HG02610 (cell line): ENCODE measurements at regions not wholly inside any gene's neighbourhood (a gene's known extent, or its start where the extent isn't known, plus 50 kb on each side); places are given as distances from the start of the nearest gene placed in this dataset.
A peak's percentile ranks its signal among the peaks of the same experiment; 100 is the strongest.
"Not testable (repeated sequence)": the region's sequence is repeated elsewhere in the genome, so short reads cannot be mapped to it uniquely, and the experiment has no call there.

Source experiments
- ATAC-seq: cut with Tn5 transposase; IDR thresholded peaks from one replicate; pipeline ENCODE4 v1.9.1; 2021; ENCODE audit warnings: mild to moderate bottlenecking, moderate library complexity; ENCODE audit not compliant: unreplicated experiment

GRCh38 chrX:112577146-112577545 lies 102.6 kb downstream of the LHFPL1 start:
- ATAC-seq = no peak

GRCh38 chrX:112571388-112571787 lies 108.3 kb downstream of the LHFPL1 start:
- ATAC-seq = peak; percentile 72

GRCh38 chrX:112555831-112556230 lies 123.9 kb downstream of the LHFPL1 start:
- no peak for ATAC-seq

- ATAC-seq = no peak
Measured at GRCh38 chrX:112545051-112545450, 134.7 kb downstream of the LHFPL1 start.

GRCh38 chrX:112536544-112536943 lies 143.2 kb downstream of the LHFPL1 start:
- no peak for ATAC-seq

- ATAC-seq = no peak
Measured at GRCh38 chrX:112527903-112528302, 151.8 kb downstream of the LHFPL1 start.

GRCh38 chrX:112521676-112522075 lies 158.1 kb downstream of the LHFPL1 start:
- no peak for ATAC-seq

GRCh38 chrX:112520124-112520523 lies 159.6 kb downstream of the LHFPL1 start:
- no peak for ATAC-seq

GRCh38 chrX:112513154-112513553 lies 166.6 kb downstream of the LHFPL1 start:
- no peak for ATAC-seq

- no peak for ATAC-seq
Measured at GRCh38 chrX:112512509-112512908, 167.2 kb downstream of the LHFPL1 start.

- no peak for ATAC-seq
Measured at GRCh38 chrX:112510629-112511028, 169.1 kb downstream of the LHFPL1 start.

- ATAC-seq = no peak
Measured at GRCh38 chrX:112477653-112478052, 202.1 kb downstream of the LHFPL1 start.

- no peak for ATAC-seq
Measured at GRCh38 chrX:112473654-112474053, 206.1 kb downstream of the LHFPL1 start.

- no peak for ATAC-seq
Measured at GRCh38 chrX:112470551-112470950, 209.2 kb downstream of the LHFPL1 start.

- not testable (repeated sequence) for ATAC-seq
Measured at GRCh38 chrX:112461949-112462450, 217.7 kb downstream of the LHFPL1 start.

- no peak for ATAC-seq
Measured at GRCh38 chrX:112457788-112458187, 221.9 kb downstream of the LHFPL1 start.

- no peak for ATAC-seq
Measured at GRCh38 chrX:112450810-112451209, 228.9 kb downstream of the LHFPL1 start.

- ATAC-seq = no peak
Measured at GRCh38 chrX:112440277-112440676, 239.5 kb downstream of the LHFPL1 start.

- no peak for ATAC-seq
Measured at GRCh38 chrX:112424166-112424565, 255.6 kb downstream of the LHFPL1 start.

- ATAC-seq = no peak
Measured at GRCh38 chrX:112391313-112391712, 288.4 kb downstream of the LHFPL1 start.

GRCh38 chrX:112381649-112382298 lies 298.0 kb downstream of the LHFPL1 start:
- not testable (repeated sequence) for ATAC-seq

GRCh38 chrX:112380541-112381278 lies 298.1 kb upstream of the TRPC5 start:
- no peak for ATAC-seq
